K562 (cell line): ENCODE measurements at regions not wholly inside any gene's neighbourhood (a gene's known extent, or its start where the extent isn't known, plus 50 kb on each side); places are given as distances from the start of the nearest gene placed in this dataset.
A peak's percentile ranks its signal among the peaks of the same experiment; 100 is the strongest.

Experiments
- ATAC-seq: fragments of 200-7000 bp; cut with Tn5 transposase; 3 replicates; pipeline ENCODE4 v1.9.1; 2020; ENCODE audit warnings: moderate library complexity
- BruUV-seq: library from RNA; stranded (reverse); fragments of 400-500 nt; replicated peaks from 2 replicates; lab custom pipeline; 2021; lab: Mats Ljungman, UMichigan
- CTCF ChIA-PET: fragments of 300-600 bp; formaldehyde crosslinking; extraction: SDS; loops from one replicate; lab custom pipeline; 2021; ENCODE audit warnings: low intra/inter-chr PET ratio; lab: Yijun Ruan, JAX
- POLR2A ChIA-PET: fragments of 300-600, 350-650 bp; sonication (Branson Sonifier 250); formaldehyde crosslinking; extraction: SDS; loops from one replicate; lab custom pipeline; 2021; ENCODE audit warnings: antibody characterized with exemption, inconsistent platforms; lab: Yijun Ruan, JAX
- DNase-seq, 4 experiments: peaks; one replicate each; pipeline versions ENCODE4 v3.0.0 to v3.0.0-alpha.2; 2011 to 2018; ENCODE audit warnings: low spot score in 3 of 4, mixed read lengths in 3 of 4; ENCODE audit errors: extremely low read depth in 1 of 4
- FAIRE-seq: peaks from 2 replicates; lab custom pipeline; 2011; peaks lifted over from hg19 to GRCh38; lab: Jason Lieb, UNC
- H2AFZ ChIP-seq: 2 replicates; pipeline ENCODE4 v1.6.0; 2011; ENCODE audit warnings: low read depth, low read length, control low read depth, inconsistent platforms
- H3K27ac ChIP-seq: fragments of 200-600 bp; 3 replicates; pipeline ENCODE4 v1.8.0; 2011; ENCODE audit warnings: low read depth, mild to moderate bottlenecking, control low read depth, inconsistent platforms, low read length, moderate library complexity, mixed read lengths; ENCODE audit errors: extremely low read depth
- H3K27me3 ChIP-seq, 2 experiments: fragments of 300-600 bp in 1 of 2; 2 replicates in 1 of 2; 3 replicates in 1 of 2; pipeline versions ENCODE4 v1.6.0 to v1.8.0; 2011; ENCODE audit warnings: inconsistent platforms in 2 of 2, low read length in 2 of 2, mild to moderate bottlenecking in 1 of 2, mixed read lengths in 1 of 2, moderate library complexity in 1 of 2; ENCODE audit not compliant: control insufficient read depth in 2 of 2, insufficient read depth in 2 of 2
- H3K36me3 ChIP-seq: fragments of 300-600 bp; 3 replicates; pipeline ENCODE4 v1.8.0; 2011; ENCODE audit warnings: mild to moderate bottlenecking, low read length, inconsistent platforms; ENCODE audit not compliant: control insufficient read depth, insufficient read depth
- H3K4me1 ChIP-seq, 2 experiments: fragments of 200-600 bp in 1 of 2; replicated peaks in 1 of 2; 2 replicates in 1 of 2; 3 replicates in 1 of 2; pipeline versions ENCODE4 v1.5.1 to v1.8.0; 2011; ENCODE audit warnings: inconsistent platforms in 2 of 2, low read length in 2 of 2, mild to moderate bottlenecking in 1 of 2, mixed read lengths in 1 of 2, moderate library complexity in 1 of 2; ENCODE audit not compliant: control insufficient read depth in 2 of 2, insufficient read depth in 2 of 2
- H3K4me2 ChIP-seq: 2 replicates; pipeline ENCODE4 v1.6.1; 2011; ENCODE audit warnings: low read length, control low read depth, inconsistent platforms, mixed read lengths; ENCODE audit not compliant: insufficient read depth
- H3K4me3 ChIP-seq: fragments of 200-600 bp; sonication (generic), shearing (Covaris generic); 2 replicates; pipeline ENCODE4 v1.5.1; 2016; ENCODE audit warnings: control low read depth, inconsistent platforms
- H3K79me2 ChIP-seq: fragments of 200-600 bp; 3 replicates; pipeline ENCODE4 v1.8.0; 2011; ENCODE audit warnings: low read length, inconsistent platforms; ENCODE audit not compliant: control insufficient read depth, insufficient read depth
- H3K9ac ChIP-seq, 2 experiments: 2 replicates each; pipeline versions ENCODE4 v1.6.0 to v1.6.1; 2011; ENCODE audit warnings: low read depth in 2 of 2, low read length in 2 of 2, control low read depth in 1 of 2, inconsistent platforms in 1 of 2, mild to moderate bottlenecking in 1 of 2, mixed read lengths in 1 of 2; ENCODE audit not compliant: insufficient read depth in 1 of 2
- H3K9me1 ChIP-seq: one replicate; pipeline ENCODE4 v1.6.0; 2011; ENCODE audit warnings: inconsistent platforms, mild to moderate bottlenecking, low read length, moderate library complexity; ENCODE audit not compliant: control insufficient read depth, insufficient read depth
- H3K9me3 ChIP-seq: replicated peaks from 2 replicates; pipeline ENCODE4 v1.5.1; 2011; ENCODE audit warnings: low read depth, low read length, inconsistent platforms; ENCODE audit not compliant: control insufficient read depth, insufficient read depth
- H4K20me1 ChIP-seq: replicated peaks from 2 replicates; pipeline ENCODE4 v1.6.1; 2011; ENCODE audit warnings: low read length, inconsistent platforms, mixed read lengths; ENCODE audit not compliant: control insufficient read depth, insufficient read depth
- CBFA2T3 ChIP-seq: fragments of 450-650 bp; IDR thresholded peaks from 2 replicates; pipeline ENCODE4 v1.6.1; 2017
- SNIP1 ChIP-seq: fragments of 450-650 bp; IDR thresholded peaks from 2 replicates; pipeline ENCODE4 v1.7.1; 2017; ENCODE audit warnings: low read depth, mild to moderate bottlenecking
- WGBS: fragments of 100-300 bp; shearing (Covaris generic); methylation state at CpG from one replicate; pipeline ENCODE4 v1.1.6; 2016; ENCODE audit warnings: low coverage, mixed read lengths; ENCODE audit not compliant: insufficient coverage; ENCODE audit errors: missing lambda C conversion rate; 5-methylcytosine and 5-hydroxymethylcytosine counted together
- in situ Hi-C: fragments of 300-500 bp; cut with MboI; formaldehyde crosslinking; loops from 4 replicates; pipeline ENCODE4 v1.15.0; 2018; ENCODE audit warnings: inconsistent platforms, mixed read lengths
- intact Hi-C: fragments of 100-400 bp; cut with micrococcal nuclease; formaldehyde crosslinking; loops from 2 replicates; pipeline ENCODE4 v1.14.2; 2022
- TF ChIP-seq, protein P1 (sequence below): sonication (generic); formaldehyde crosslinking; IDR thresholded peaks from 2 replicates; pipeline ENCODE4 v1.8.0; 2022; ENCODE audit warnings: mild to moderate bottlenecking, missing genetic modification reagents
- TF ChIP-seq, protein P2 (sequence below): fragments of 450-650 bp; IDR thresholded peaks from 2 replicates; pipeline ENCODE4 v1.6.1; 2016
- TF ChIP-seq, protein P3 (sequence below): sonication (generic); formaldehyde crosslinking; IDR thresholded peaks from 2 replicates; pipeline ENCODE4 v1.8.1; 2023; ENCODE audit warnings: mild to moderate bottlenecking, missing genetic modification reagents, moderate library complexity
- TF ChIP-seq, protein P4 (sequence below): fragments of 150-350 bp; IDR thresholded peaks from 2 replicates; pipeline ENCODE4 v1.6.1; 2014; ENCODE audit warnings: low read depth, mild to moderate bottlenecking, low read length, borderline replicate concordance

DNA sequence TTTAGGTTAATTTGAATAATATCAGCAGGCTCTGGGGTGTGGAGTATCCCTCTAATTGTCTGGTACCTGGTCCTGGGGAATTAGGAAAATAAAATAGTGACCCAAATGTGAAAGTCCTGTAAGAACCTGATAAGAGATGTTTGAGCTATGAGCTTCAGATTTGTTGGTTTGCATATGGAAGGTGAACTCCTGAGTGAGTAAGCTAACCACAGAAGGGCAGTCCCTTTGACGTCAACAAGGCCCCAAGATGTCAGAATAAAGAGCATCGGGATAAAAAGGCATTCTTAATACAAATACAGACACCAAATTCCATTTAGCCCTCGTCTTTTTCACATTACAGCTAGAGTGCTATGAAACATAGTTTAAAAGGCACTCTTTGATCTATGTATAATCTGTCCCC lies 1366.3 kb upstream of the TMEFF2 start:
- WGBS: 8% methylated on average over 3 of the region's 3 CpGs
- BruUV-seq: no TSS peak
- in situ Hi-C loops (no loop called here), intact Hi-C loops (no loop called here)
- H3K9me3 ChIP-seq: no peaks in the 10 kb centered on the region
- no peaks in the 10 kb centered on the region for H3K27me3 ChIP-seq
- no peaks in the 10 kb centered on the region for H3K36me3 ChIP-seq
- POLR2A ChIA-PET: no interaction called here
- no peak overlapping the region for H3K9ac ChIP-seq
- H3K27ac ChIP-seq: no peak overlapping the region
- no peaks in the 10 kb centered on the region for H3K9me1 ChIP-seq
- TF ChIP-seq CBFA2T3: 0 out of 2 replicates have a peak, but pooled peaks have one; percentile 9
- TF ChIP-seq, protein P1, sequence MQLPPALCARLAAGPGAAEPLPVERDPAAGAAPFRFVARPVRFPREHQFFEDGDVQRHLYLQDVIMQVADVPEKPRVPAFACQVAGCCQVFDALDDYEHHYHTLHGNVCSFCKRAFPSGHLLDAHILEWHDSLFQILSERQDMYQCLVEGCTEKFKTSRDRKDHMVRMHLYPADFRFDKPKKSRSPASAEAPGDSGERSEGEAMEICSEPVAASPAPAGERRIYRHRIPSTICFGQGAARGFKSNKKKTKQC (CRISPR knock-in tag): no peak
- TF ChIP-seq, all 486 proteins: peak for 1
- ATAC-seq (no peak), DNase-seq (no peak), FAIRE-seq (no peak)
- H4K20me1 ChIP-seq: no peaks in the 10 kb centered on the region
- CTCF ChIA-PET: no interaction called here
- H3K4me1 ChIP-seq: no peaks in the 10 kb centered on the region
- H3K4me2 ChIP-seq: no peak overlapping the region
- H3K4me3 ChIP-seq: no peak overlapping the region
- no peaks in the 10 kb centered on the region for H3K79me2 ChIP-seq
- no peak overlapping the region for H2AFZ ChIP-seq

DNA sequence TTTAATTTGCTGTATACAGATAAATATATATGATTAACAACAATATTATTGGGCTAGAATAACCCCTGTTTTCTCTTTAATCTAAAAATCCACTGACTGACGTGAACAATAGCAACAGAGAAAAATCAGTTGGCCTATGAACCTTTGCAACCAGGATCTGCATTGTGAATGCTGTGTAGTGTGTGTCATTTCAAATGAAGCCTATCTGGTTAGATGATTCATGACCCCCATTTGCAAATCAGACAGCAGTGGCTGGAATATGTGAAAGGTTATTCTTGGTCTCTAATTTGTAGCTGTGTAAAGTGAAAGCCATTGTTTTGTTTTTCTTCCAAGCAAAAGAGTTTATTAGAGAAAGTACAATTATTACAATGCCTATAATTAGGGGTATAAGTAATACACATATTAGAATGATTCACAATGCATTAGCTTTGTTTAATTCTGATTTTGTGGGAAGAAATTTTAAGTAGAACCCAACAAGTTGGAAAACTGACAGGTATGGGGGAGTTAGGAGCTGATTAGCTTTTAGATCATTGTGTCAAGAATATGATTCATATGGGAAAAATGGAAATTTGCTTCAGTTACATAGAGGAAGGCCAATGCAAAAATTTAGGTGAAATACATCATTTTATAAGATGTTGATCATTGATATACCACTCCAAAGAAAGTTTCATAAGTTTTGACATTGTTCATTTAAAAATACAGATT lies 1362.2 kb upstream of the TMEFF2 start:
- ChIA-PET CTCF (no interaction called here), POLR2A (no interaction called here)
- intact Hi-C loops: no loop called here
- no peaks in the 10 kb centered on the region for H4K20me1 ChIP-seq
- no peak overlapping the region for H2AFZ ChIP-seq
- no peaks in the 10 kb centered on the region for H3K79me2 ChIP-seq
- H3K9me1 ChIP-seq: no peaks in the 10 kb centered on the region
- FAIRE-seq: no peak
- no peak overlapping the region for H3K27ac ChIP-seq
- 32% methylated on average over 1 of the region's 1 CpG for WGBS
- H3K27me3 ChIP-seq: no peaks in the 10 kb centered on the region
- H3K36me3 ChIP-seq: no peaks in the 10 kb centered on the region
- in situ Hi-C loops: no loop called here
- no peak overlapping the region for H3K4me3 ChIP-seq
- DNase-seq: peak in 1 of 4 experiments; percentile 4
- BruUV-seq: no TSS peak
- no peaks in the 10 kb centered on the region for H3K4me1 ChIP-seq
- no peaks in the 10 kb centered on the region for H3K9me3 ChIP-seq
- no peak overlapping the region for H3K9ac ChIP-seq
- no peak overlapping the region for H3K4me2 ChIP-seq
- ATAC-seq: no peak
- TF ChIP-seq, protein P2, sequence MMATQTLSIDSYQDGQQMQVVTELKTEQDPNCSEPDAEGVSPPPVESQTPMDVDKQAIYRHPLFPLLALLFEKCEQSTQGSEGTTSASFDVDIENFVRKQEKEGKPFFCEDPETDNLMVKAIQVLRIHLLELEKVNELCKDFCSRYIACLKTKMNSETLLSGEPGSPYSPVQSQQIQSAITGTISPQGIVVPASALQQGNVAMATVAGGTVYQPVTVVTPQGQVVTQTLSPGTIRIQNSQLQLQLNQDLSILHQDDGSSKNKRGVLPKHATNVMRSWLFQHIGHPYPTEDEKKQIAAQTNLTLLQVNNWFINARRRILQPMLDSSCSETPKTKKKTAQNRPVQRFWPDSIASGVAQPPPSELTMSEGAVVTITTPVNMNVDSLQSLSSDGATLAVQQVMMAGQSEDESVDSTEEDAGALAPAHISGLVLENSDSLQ: no peak
- TF ChIP-seq, protein P3, sequence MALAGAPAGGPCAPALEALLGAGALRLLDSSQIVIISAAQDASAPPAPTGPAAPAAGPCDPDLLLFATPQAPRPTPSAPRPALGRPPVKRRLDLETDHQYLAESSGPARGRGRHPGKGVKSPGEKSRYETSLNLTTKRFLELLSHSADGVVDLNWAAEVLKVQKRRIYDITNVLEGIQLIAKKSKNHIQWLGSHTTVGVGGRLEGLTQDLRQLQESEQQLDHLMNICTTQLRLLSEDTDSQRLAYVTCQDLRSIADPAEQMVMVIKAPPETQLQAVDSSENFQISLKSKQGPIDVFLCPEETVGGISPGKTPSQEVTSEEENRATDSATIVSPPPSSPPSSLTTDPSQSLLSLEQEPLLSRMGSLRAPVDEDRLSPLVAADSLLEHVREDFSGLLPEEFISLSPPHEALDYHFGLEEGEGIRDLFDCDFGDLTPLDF (CRISPR knock-in tag): no peak
- TF ChIP-seq, protein P4, sequence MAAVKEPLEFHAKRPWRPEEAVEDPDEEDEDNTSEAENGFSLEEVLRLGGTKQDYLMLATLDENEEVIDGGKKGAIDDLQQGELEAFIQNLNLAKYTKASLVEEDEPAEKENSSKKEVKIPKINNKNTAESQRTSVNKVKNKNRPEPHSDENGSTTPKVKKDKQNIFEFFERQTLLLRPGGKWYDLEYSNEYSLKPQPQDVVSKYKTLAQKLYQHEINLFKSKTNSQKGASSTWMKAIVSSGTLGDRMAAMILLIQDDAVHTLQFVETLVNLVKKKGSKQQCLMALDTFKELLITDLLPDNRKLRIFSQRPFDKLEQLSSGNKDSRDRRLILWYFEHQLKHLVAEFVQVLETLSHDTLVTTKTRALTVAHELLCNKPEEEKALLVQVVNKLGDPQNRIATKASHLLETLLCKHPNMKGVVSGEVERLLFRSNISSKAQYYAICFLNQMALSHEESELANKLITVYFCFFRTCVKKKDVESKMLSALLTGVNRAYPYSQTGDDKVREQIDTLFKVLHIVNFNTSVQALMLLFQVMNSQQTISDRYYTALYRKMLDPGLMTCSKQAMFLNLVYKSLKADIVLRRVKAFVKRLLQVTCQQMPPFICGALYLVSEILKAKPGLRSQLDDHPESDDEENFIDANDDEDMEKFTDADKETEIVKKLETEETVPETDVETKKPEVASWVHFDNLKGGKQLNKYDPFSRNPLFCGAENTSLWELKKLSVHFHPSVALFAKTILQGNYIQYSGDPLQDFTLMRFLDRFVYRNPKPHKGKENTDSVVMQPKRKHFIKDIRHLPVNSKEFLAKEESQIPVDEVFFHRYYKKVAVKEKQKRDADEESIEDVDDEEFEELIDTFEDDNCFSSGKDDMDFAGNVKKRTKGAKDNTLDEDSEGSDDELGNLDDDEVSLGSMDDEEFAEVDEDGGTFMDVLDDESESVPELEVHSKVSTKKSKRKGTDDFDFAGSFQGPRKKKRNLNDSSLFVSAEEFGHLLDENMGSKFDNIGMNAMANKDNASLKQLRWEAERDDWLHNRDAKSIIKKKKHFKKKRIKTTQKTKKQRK: no peak
- no peak for TF ChIP-seq SNIP1
